Fibroblast of lung (primary cell): ENCODE measurements at regions not wholly inside any gene's neighbourhood (a gene's known extent, or its start where the extent isn't known, plus 50 kb on each side); places are given as distances from the start of the nearest gene placed in this dataset.

Experiments used
- DNase-seq, 2 donors: peaks; one replicate each; pipeline versions ENCODE4 v3.0.0 to v3.0.0-alpha.2; 2010; ENCODE audit warnings: low read depth in 2 of 2
- H2AFZ ChIP-seq: 2 replicates; pipeline ENCODE4 v1.5.1; 2012; ENCODE audit warnings: low read length, control low read depth, inconsistent platforms
- H3K27ac ChIP-seq: 2 replicates; pipeline ENCODE4 v1.5.1; 2011; ENCODE audit warnings: low read length, control low read depth; ENCODE audit not compliant: insufficient read depth
- H3K27me3 ChIP-seq: 2 replicates; pipeline ENCODE4 v1.5.1; 2011; ENCODE audit warnings: mild to moderate bottlenecking, low read length; ENCODE audit not compliant: control insufficient read depth, insufficient read depth
- H3K36me3 ChIP-seq: 2 replicates; pipeline ENCODE4 v1.5.1; 2011; ENCODE audit warnings: low read length; ENCODE audit not compliant: control insufficient read depth, insufficient read depth
- H3K4me1 ChIP-seq: 2 replicates; pipeline ENCODE4 v1.5.1; 2011; ENCODE audit warnings: low read length; ENCODE audit not compliant: control insufficient read depth, insufficient read depth; ENCODE audit errors: extremely low read depth
- H3K4me2 ChIP-seq: 2 replicates; pipeline ENCODE4 v1.5.1; 2011; ENCODE audit warnings: low read length, control low read depth; ENCODE audit not compliant: insufficient read depth; ENCODE audit errors: extremely low read depth
- H3K4me3 ChIP-seq, 4 experiments: fragments of 200-600 bp in 1 of 4; sonication (generic) in 1 of 4; replicated peaks in 1 of 4; 2 replicates each; pipeline ENCODE4 v1.5.1; 2011 to 2016; ENCODE audit warnings: low read length in 4 of 4, low read depth in 3 of 4, mild to moderate bottlenecking in 3 of 4, control low read depth in 2 of 4, inconsistent platforms in 1 of 4, mixed read lengths in 1 of 4; ENCODE audit not compliant: insufficient read depth in 1 of 4; ENCODE audit errors: control extremely low read depth in 1 of 4
- H3K79me2 ChIP-seq: 2 replicates; pipeline ENCODE4 v1.5.1; 2012; ENCODE audit warnings: mild to moderate bottlenecking, low read length, inconsistent platforms; ENCODE audit not compliant: control insufficient read depth, insufficient read depth
- H3K9ac ChIP-seq: 2 replicates; pipeline ENCODE4 v1.5.1; 2011; ENCODE audit warnings: mild to moderate bottlenecking, low read length, control low read depth; ENCODE audit not compliant: insufficient read depth
- H3K9me3 ChIP-seq: 2 replicates; pipeline ENCODE4 v1.5.1; 2012; ENCODE audit warnings: low read depth, low read length; ENCODE audit not compliant: control insufficient read depth, insufficient read depth
- H4K20me1 ChIP-seq: 2 replicates; pipeline ENCODE4 v1.5.1; 2011; ENCODE audit warnings: low read length; ENCODE audit not compliant: control insufficient read depth, insufficient read depth; ENCODE audit errors: extremely low read depth
- EZH2 ChIP-seq: IDR thresholded peaks from 2 replicates; pipeline ENCODE4 v1.5.1; 2012; ENCODE audit warnings: low read length, control low read depth, mild to moderate bottlenecking; ENCODE audit errors: missing control alignments
- TF ChIP-seq, protein P1 (sequence below), 2 donors: IDR thresholded peaks in 1 of 2; conservative IDR thresholded peaks in 1 of 2; 1 replicate in 1 of 2; 2 replicates in 1 of 2; pipeline ENCODE4 v1.5.1; 2011 to 2012; ENCODE audit warnings: low read length in 2 of 2, control low read depth in 1 of 2, inconsistent platforms in 1 of 2, low read depth in 1 of 2, mild to moderate bottlenecking in 1 of 2

DNA sequence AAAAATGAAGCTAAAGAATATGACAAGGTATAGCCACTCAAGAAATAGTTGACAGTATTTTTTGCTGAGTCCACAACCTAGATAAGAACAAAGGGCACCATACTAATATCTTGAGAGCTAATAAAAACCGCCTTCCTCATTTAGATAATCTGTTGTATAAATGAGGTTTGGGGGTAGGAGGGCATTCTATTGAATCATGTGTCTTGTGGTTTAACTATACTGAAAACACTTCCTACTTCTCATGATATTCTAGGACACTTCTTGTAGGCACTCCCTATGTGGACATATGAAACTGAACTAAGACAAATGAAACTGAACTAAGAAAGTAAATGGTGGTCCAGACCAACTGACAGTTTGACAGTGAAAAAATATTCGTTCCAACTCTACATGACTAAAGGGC is 1268.5 kb upstream of the C9orf72 start:
- TF ChIP-seq, protein P1, sequence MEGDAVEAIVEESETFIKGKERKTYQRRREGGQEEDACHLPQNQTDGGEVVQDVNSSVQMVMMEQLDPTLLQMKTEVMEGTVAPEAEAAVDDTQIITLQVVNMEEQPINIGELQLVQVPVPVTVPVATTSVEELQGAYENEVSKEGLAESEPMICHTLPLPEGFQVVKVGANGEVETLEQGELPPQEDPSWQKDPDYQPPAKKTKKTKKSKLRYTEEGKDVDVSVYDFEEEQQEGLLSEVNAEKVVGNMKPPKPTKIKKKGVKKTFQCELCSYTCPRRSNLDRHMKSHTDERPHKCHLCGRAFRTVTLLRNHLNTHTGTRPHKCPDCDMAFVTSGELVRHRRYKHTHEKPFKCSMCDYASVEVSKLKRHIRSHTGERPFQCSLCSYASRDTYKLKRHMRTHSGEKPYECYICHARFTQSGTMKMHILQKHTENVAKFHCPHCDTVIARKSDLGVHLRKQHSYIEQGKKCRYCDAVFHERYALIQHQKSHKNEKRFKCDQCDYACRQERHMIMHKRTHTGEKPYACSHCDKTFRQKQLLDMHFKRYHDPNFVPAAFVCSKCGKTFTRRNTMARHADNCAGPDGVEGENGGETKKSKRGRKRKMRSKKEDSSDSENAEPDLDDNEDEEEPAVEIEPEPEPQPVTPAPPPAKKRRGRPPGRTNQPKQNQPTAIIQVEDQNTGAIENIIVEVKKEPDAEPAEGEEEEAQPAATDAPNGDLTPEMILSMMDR (conservative IDR thresholded peaks at IDR 0.05 in 1 of 2, IDR thresholded peaks at IDR 0.05 in 1 of 2; ENCODE audit: low read depth in 1 of 2, low read length in 2 of 2) = no peak
- TF ChIP-seq EZH2 = no peak
- Histone ChIP-seq H3K79me2 (no peaks in the 10 kb centered on the region), H3K4me2 (no peak overlapping the region), H3K27ac (no peak overlapping the region), H3K27me3 (no peaks in the 10 kb centered on the region), H3K4me1 (no peaks in the 10 kb centered on the region), H4K20me1 (no peaks in the 10 kb centered on the region), H3K9ac (no peak overlapping the region), H3K9me3 (no peaks in the 10 kb centered on the region), H3K4me3 (no peak overlapping the region), H2AFZ (no peak overlapping the region), H3K36me3 (no peaks in the 10 kb centered on the region)
- no peak for DNase-seq

DNA sequence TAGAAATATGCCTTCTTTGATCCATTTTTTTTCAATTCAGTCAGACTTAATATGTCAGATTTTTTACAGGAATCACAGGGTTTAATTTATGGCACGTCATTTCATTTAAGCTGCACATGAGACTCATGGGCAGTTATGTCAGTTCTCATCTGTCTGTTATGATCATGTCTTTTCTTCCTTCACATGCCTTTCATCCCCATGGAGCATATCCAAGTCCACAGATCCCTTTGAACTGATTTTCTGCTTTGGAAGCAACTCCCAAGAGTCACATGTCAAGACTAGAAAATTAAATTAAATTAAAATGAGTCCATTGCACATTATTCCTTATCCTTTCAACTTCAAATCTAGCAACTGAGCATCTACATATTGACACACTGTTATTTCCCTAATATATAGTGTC is 1274.0 kb upstream of the C9orf72 start:
- H3K9me3 ChIP-seq = no peaks in the 10 kb centered on the region
- no peaks in the 10 kb centered on the region for H3K36me3 ChIP-seq
- no peak overlapping the region for H3K27ac ChIP-seq
- no peaks in the 10 kb centered on the region for H4K20me1 ChIP-seq
- DNase-seq = no peak
- no peak overlapping the region for H3K4me2 ChIP-seq
- no peaks in the 10 kb centered on the region for H3K79me2 ChIP-seq
- H3K27me3 ChIP-seq = no peaks in the 10 kb centered on the region
- no peak overlapping the region for H2AFZ ChIP-seq
- H3K4me3 ChIP-seq = no peak overlapping the region
- H3K9ac ChIP-seq = no peak overlapping the region
- H3K4me1 ChIP-seq = no peaks in the 10 kb centered on the region
- TF ChIP-seq, protein P1 (conservative IDR thresholded peaks at IDR 0.05 in 1 of 2, IDR thresholded peaks at IDR 0.05 in 1 of 2; ENCODE audit: low read depth in 1 of 2, low read length in 2 of 2) = no peak
- no peak for TF ChIP-seq EZH2

DNA sequence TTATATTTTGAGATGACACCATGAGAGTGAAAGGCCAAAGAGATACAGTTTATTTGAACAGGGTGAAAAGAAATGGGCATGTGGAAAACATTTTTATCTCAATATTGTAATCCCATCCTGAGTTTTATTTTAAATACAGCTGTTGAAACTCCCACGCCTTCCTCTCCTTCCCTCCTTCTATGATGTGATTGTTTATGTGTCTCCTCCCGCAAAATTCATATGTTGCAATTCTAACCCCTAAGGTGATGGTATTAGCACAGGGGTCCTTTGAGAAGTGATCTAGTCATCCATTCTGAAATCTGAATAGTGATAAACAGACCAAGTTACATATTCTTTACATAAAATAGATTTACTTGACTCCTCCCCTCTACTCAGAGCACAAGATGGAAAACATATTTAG is 1275.4 kb upstream of the C9orf72 start:
- H2AFZ ChIP-seq = no peak overlapping the region
- H3K27ac ChIP-seq = no peak overlapping the region
- no peak overlapping the region for H3K4me3 ChIP-seq
- DNase-seq = no peak
- no peaks in the 10 kb centered on the region for H3K4me1 ChIP-seq
- no peaks in the 10 kb centered on the region for H3K36me3 ChIP-seq
- H4K20me1 ChIP-seq = no peaks in the 10 kb centered on the region
- H3K4me2 ChIP-seq = no peak overlapping the region
- H3K79me2 ChIP-seq = no peaks in the 10 kb centered on the region
- H3K27me3 ChIP-seq = no peaks in the 10 kb centered on the region
- no peaks in the 10 kb centered on the region for H3K9me3 ChIP-seq
- no peak overlapping the region for H3K9ac ChIP-seq
- TF ChIP-seq, protein P1 (conservative IDR thresholded peaks at IDR 0.05 in 1 of 2, IDR thresholded peaks at IDR 0.05 in 1 of 2; ENCODE audit: low read depth in 1 of 2, low read length in 2 of 2) = no peak
- no peak for TF ChIP-seq EZH2
